Peyer's patch (tissue), 4 donors: ENCODE measurements at regions not wholly inside any gene's neighbourhood (a gene's known extent, or its start where the extent isn't known, plus 50 kb on each side); places are given as distances from the start of the nearest gene placed in this dataset.

Experiments used
- POLR2A ChIP-seq, 2 donors: fragments of 450-650 bp; IDR thresholded peaks; one replicate each; pipeline ENCODE4 v1.5.1; 2017; ENCODE audit warnings: antibody characterized with exemption in 2 of 2, mild to moderate bottlenecking in 2 of 2, moderate library complexity in 2 of 2
- TF ChIP-seq, protein P1 (sequence below), 6 experiments: fragments of 450-650 bp in 4 of 6; fragments of 200-600 bp in 2 of 6; sonication (generic) in 1 of 6; IDR thresholded peaks; one replicate each; pipeline ENCODE4 v1.5.1; 2017 to 2019; ENCODE audit warnings: antibody characterized with exemption in 6 of 6, mild to moderate bottlenecking in 3 of 6, moderate library complexity in 1 of 6

DNA sequence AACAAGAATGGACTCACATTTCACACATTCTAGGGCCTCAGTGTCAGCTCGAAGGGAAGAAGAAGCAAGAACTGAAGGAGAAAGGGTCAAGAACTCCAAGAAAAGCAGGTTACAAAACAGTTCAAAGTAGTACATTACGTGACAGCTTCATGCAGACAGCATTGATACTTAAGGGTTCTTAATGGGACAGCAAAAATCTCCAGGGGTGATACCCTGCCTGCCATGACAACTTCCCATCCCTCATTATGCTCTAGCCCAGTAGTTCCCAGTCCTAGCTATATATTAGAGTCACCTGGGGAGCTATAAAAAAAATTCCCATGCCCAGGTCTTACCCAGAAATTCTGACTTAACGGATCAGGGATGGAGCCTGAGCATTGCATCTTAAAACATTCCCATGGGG is 51.2 kb upstream of the PROX1 start:
- TF ChIP-seq, protein P1, sequence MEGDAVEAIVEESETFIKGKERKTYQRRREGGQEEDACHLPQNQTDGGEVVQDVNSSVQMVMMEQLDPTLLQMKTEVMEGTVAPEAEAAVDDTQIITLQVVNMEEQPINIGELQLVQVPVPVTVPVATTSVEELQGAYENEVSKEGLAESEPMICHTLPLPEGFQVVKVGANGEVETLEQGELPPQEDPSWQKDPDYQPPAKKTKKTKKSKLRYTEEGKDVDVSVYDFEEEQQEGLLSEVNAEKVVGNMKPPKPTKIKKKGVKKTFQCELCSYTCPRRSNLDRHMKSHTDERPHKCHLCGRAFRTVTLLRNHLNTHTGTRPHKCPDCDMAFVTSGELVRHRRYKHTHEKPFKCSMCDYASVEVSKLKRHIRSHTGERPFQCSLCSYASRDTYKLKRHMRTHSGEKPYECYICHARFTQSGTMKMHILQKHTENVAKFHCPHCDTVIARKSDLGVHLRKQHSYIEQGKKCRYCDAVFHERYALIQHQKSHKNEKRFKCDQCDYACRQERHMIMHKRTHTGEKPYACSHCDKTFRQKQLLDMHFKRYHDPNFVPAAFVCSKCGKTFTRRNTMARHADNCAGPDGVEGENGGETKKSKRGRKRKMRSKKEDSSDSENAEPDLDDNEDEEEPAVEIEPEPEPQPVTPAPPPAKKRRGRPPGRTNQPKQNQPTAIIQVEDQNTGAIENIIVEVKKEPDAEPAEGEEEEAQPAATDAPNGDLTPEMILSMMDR (IDR thresholded peaks at IDR 0.05) = no peak
- TF ChIP-seq POLR2A (IDR thresholded peaks at IDR 0.05) = no peak
